ENCODE measurements at regions not wholly inside any gene's neighbourhood (a gene's known extent, or its start where the extent isn't known, plus 50 kb on each side); places are given as distances from the start of the nearest gene placed in this dataset.
A peak's percentile ranks its signal among the peaks of the same experiment; 100 is the strongest.

GRCh38 chr6:169158691-169159090 lies 95.0 kb downstream of the THBS2 start:
- Histone ChIP-seq H3K27me3 (replicated peaks; ENCODE audit: insufficient read depth) (no peaks in the 10 kb centered on the region), H3K4me3 (peak overlapping the region; percentile 37), H3K9me3 (no peaks in the 10 kb centered on the region), H3K4me1 (ENCODE audit: control insufficient read depth in 1 of 2, low read depth in 2 of 2) (peaks cover 21 to 64% of the 10 kb centered on the region in 2 donors), H3K27ac (peak overlapping the region; percentile 72 to 77), H3K36me3 (no peaks in the 10 kb centered on the region)
- no peak for ATAC-seq (ENCODE audit: insufficient number of reproducible peaks, low FRiP score, low read depth)
- no peak for TF ChIP-seq CTCF (IDR thresholded peaks at IDR 0.05)
- no peak for DNase-seq (ENCODE audit: low spot score)

- Histone ChIP-seq H3K9me3 (no peaks in the 10 kb centered on the region), H3K36me3 (no peaks in the 10 kb centered on the region), H3K27ac (peak overlapping the region; percentile 72 to 77), H3K4me1 (ENCODE audit: control insufficient read depth in 1 of 2, low read depth in 2 of 2) (peaks cover 18 to 58% of the 10 kb centered on the region in 2 donors), H3K27me3 (replicated peaks; ENCODE audit: insufficient read depth) (no peaks in the 10 kb centered on the region), H3K4me3 (peak overlapping the region; percentile 37)
- DNase-seq (ENCODE audit: low spot score) (no peak), ATAC-seq (ENCODE audit: insufficient number of reproducible peaks, low FRiP score, low read depth) (no peak)
- TF ChIP-seq CTCF (IDR thresholded peaks at IDR 0.05) = no peak
Measured at GRCh38 chr6:169158174-169158573, 95.5 kb downstream of the THBS2 start.

- DNase-seq (ENCODE audit: low spot score) (no peak), ATAC-seq (ENCODE audit: insufficient number of reproducible peaks, low FRiP score, low read depth) (no peak)
- TF ChIP-seq CTCF (IDR thresholded peaks at IDR 0.05) = no peak
- H3K27ac ChIP-seq = peak overlapping the region; percentile 72 to 77
- no peaks in the 10 kb centered on the region for H3K27me3 ChIP-seq (replicated peaks; ENCODE audit: insufficient read depth)
- peak overlapping the region; percentile 37 for H3K4me3 ChIP-seq
- H3K9me3 ChIP-seq = no peaks in the 10 kb centered on the region
- H3K4me1 ChIP-seq (ENCODE audit: control insufficient read depth in 1 of 2, low read depth in 2 of 2) = peaks cover 16 to 51% of the 10 kb centered on the region in 2 donors
- H3K36me3 ChIP-seq = no peaks in the 10 kb centered on the region
Measured at GRCh38 chr6:169157197-169158148, 96.2 kb downstream of the THBS2 start.

- H3K27ac ChIP-seq = peak overlapping the region in 1 of 2 donors; percentile 72
- H3K27me3 ChIP-seq (replicated peaks; ENCODE audit: insufficient read depth) = no peaks in the 10 kb centered on the region
- no peaks in the 10 kb centered on the region for H3K36me3 ChIP-seq
- no peak overlapping the region for H3K4me3 ChIP-seq
- peaks cover 16 to 44% of the 10 kb centered on the region in 2 donors for H3K4me1 ChIP-seq (ENCODE audit: control insufficient read depth in 1 of 2, low read depth in 2 of 2)
- TF ChIP-seq CTCF (IDR thresholded peaks at IDR 0.05) = no peak
- no peak for ATAC-seq (ENCODE audit: insufficient number of reproducible peaks, low FRiP score, low read depth)
- no peak for DNase-seq (ENCODE audit: low spot score)
- no peaks in the 10 kb centered on the region for H3K9me3 ChIP-seq
Measured at GRCh38 chr6:169156793-169157147, 96.9 kb downstream of the THBS2 start.

- no peak for TF ChIP-seq CTCF (IDR thresholded peaks at IDR 0.05)
- ATAC-seq (ENCODE audit: insufficient number of reproducible peaks, low FRiP score, low read depth) (no peak), DNase-seq (ENCODE audit: low spot score) (no peak)
- no peak overlapping the region for H3K27ac ChIP-seq
- H3K36me3 ChIP-seq = no peaks in the 10 kb centered on the region
- H3K4me1 ChIP-seq (ENCODE audit: control insufficient read depth in 1 of 2, low read depth in 2 of 2) = peaks cover 16 to 39% of the 10 kb centered on the region in 2 donors
- no peaks in the 10 kb centered on the region for H3K27me3 ChIP-seq (replicated peaks; ENCODE audit: insufficient read depth)
- no peaks in the 10 kb centered on the region for H3K9me3 ChIP-seq
- no peak overlapping the region for H3K4me3 ChIP-seq
Measured at GRCh38 chr6:169156108-169156792, 97.4 kb downstream of the THBS2 start.

Measured in thoracic aorta (tissue), 2 donors.